AG20443 (cell line): ENCODE measurements at regions not wholly inside any gene's neighbourhood (a gene's known extent, or its start where the extent isn't known, plus 50 kb on each side); places are given as distances from the start of the nearest gene placed in this dataset.

ENCODE experiments used
- DNase-seq: peaks from one replicate; pipeline ENCODE4 v3.0.0; 2012; ENCODE audit warnings: low spot score, mixed read lengths

DNA sequence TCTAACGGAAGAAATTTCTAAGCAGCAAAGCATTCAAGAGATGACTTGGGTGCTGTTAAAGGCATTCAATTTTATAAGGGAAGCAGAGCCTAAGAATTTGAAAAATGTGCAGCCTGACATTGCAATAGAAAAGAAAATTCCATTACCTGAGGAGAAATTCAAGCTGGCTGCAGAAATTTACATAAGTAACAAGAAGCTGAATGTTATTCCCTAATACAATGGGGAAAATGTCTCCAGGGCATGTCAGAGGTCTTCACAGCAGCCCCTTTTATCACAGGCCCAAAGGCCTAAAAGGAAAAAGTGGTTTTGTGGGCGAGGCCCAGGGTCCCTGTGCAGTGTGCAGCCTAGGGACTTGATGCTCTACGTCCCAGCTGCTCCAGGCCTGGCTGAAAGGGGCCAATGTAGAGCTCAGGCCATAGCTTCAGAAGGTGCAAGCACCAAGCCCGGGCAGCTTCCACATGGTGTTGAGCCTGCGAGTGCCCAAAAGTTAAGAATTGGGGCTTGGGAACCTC is 306.7 kb downstream of the RDH14 start:
- no peak for DNase-seq

DNA sequence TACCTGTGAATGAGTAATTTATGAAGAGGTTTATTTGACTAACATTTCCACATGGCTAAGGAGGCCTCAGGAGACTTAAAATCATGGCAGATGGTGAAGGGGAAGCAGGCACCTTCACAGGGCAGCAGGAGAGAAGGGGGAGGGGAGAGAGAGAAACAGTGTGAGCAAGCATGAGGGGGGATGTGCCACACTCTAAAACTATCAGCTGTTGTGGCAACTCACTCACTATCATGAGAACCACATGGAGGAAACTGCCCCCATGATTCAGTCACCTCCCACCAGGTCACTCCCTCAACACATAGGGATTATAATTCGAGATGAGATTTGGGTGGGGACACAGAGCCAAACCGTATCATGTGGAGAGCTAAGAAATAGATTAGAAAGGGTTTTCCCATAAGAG is 309.0 kb downstream of the RDH14 start:
- DNase-seq = no peak

DNA sequence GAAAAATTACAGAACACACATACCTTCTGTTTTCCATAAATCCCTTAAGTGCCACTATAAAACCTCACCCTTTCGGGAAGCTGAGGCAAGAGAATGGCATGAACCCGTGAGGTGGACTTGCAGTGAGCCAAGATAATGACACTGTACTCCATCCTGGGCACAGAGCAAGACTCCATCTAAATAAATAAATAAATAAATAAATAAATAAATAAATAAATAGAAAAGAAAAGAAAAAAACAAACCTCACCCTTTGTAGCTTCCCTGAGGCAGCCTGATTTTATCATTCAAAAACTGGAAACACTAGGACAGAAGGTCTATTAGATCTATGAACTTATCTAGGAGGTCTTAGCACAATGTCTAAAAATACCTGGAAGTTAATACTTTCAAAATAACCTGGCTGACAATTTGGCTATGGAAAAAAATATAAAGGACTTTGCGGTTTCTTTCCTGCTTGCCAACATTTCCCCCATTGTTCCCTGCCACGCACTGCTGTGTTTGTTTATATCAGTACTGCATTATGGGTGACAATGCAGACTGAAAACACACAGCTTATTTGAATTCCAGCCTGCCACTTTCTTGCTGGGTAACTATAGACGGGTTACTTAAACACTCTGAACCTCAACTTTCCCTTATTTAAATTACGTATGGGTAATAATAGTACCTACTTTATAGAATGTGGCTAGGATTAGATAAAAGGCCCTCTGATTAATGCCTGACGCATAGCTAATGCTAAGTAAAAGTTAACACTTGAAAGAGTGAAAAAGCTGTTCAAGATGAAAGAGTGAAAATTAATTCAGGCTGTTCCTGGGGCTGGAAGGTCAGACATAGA is 313.0 kb downstream of the RDH14 start:
- DNase-seq = no peak

DNA sequence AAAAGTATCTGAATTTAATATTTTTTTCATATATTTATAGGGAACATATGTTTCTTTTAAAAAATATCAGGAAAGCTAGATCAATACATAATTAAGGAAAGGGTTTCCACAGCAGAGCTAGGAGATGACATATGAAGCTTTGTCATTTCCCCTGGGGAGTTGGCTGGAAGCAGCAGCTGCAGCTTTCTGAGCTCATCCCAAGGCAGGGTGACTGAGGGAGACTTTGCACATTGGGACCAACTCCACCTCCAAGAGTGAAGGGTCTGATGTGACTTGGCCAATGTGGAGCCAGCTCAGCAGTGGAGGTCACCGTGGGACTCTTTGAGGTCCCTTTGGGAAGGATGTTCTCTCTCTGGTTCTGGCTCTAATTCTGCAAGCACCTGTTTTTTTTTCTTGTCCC is 315.1 kb downstream of the RDH14 start:
- no peak for DNase-seq

DNA sequence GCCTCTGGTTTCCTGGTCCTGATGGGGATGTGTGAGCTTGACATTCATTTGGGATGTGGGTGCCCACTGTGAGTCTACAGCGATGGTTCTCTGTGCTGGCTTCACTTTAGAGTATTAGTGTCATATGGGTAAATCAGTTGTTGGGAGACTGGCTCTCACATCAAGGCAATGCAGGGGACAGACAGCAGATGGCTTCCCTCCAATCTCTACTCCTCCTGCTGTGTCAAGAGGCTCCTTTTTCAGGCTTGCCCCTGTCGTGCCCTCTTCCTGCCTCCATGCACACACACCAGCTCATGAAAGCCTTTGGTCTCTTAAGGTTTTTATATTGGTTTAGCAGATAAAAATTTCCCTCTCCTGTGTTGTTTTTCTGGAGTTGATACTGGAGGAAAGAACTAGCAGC is 315.6 kb downstream of the RDH14 start:
- no peak for DNase-seq

DNA sequence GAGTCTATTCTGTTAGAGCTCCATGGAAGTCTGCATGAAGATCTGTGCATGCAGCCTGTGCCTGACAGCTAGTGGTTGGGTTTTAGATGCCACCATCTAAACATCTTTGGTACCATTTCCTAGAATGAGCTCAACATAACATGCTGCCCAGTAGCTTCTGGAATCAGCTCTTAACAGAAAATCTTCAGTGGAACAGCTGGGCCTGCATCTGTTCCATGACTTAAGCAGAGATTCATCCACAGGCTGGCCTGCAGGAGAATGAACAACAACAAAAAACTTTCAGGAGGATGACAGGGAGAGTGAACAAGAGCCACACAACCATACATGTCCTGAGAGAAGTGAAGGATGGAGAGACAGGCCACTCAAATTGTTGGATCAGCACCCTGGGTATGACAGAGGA is 316.6 kb downstream of the RDH14 start:
- no peak for DNase-seq

DNA sequence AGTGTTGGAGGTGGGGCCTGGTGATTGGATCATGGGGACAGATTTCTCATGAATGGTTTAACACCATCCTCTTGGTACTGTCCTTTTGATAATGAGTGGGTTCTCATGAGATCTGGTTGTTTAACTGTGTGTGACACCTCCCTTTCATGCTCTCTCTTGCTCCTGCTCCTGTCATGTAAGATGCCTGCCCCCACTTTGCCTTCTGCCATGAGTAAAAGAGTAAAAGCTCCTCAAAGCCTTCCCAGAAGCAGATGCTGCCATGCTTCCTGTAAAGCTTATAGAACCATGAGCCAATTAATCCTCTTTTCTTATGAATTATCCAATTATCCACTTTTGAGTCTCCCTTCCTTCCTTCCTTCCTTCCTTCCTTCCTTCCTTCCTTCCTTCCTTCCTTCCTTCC is 317.7 kb downstream of the RDH14 start:
- no peak for DNase-seq

DNA sequence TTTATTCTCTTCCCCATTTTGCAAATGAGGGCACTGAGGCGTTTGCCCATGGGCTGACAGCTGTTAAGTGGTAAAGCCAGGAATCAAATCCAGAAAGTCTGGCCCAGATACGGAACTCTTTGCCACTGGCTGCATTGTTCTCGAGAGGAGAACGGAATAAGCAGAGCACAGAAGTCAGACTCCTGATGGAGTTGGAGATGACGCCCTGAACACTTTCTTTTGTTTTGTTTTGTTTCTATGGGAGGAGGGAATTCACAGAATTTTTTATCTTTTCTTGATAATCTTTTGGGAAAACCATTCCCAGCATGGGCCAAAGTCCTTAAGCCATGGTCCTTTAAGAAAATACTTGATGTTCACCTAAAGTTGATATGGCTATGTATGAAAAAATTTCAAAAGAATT is 322.2 kb downstream of the RDH14 start:
- DNase-seq = peak; percentile 9

DNA sequence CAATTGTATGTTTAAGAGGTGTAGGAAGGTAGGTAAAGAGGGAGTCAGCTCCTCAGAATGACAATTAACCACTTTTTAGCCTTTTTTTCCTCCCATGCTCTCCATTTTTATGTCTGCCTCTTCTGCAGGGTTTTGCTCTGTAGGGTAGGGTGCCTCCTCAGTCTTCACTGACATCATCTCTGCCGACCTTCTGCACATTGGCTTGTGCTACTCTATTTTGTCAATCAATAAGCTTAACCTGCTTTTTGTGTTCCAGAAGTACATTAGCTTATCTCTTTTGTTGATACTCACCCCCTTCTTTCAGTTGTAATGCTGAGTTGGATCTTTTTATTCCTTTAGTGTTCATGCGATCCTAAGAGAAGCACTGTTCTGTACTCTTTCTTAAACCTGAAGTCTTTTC is 323.2 kb downstream of the RDH14 start:
- no peak for DNase-seq

DNA sequence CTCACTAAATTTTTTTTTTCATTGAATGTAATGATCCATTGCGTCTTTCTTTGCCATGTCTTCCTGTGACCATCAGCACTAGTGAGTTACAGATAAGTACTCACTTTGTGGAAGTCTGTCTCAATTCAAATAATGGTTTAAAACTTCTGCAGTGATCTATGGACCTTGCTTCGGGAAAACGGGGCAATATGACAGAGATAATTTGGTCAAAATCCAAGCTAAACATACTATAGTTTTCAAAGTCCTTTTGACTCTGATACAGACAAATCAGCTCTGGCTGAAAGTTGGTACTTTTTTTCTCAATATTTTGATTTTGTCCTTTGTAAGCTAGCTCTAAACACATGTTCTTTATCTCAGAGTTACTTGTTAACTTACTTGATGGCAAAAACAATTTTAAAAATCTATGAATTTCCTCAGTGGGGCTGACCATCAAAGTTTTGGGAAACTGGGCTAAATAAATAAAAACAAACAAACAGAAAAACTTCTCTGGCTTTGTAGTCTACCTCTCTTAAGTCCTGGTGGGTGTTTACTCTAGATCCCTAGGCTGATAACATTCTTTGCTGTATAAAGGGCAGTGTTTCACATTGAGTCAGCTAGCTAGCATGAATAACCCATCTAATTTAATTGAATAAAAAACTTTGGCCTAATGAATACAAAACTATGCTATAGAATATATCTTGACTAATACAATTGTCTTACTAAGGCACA is 327.6 kb downstream of the RDH14 start:
- DNase-seq = no peak

DNA sequence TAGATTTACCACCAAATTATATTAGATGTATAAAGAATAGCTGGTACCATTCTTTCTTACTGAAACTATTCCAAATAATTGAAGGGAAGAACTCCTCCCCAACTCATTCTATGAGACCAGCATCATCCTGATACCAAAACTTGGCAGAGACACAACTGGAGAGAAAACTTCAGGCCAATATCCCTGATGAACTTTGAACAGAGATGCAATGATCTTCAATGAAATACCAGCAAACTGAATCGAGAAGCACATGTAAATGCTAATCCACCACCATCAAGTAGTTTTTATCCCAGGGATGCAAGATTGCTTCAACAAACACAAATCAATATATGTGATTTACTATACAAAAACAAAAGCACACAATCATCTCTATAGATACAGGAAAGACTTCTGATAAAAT is 329.8 kb downstream of the RDH14 start:
- no peak for DNase-seq

DNA sequence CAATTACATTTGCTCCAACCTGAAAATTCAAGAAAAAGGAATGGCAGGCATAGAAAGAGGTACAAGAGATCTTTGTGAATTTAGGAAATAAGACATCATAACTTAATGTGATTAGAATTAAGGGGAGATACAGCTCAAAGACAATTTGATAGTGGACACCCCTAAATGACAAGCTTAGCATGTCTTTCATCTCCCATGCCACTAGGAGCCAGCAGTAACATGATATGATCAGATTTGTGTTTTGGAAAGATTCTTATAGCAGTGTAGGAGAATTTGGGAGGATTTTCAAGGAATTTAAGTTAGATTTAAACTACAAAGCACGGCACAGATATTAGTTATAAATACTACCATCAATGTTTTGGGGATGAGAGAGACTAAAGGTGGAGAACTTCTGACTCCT is 340.8 kb downstream of the RDH14 start:
- no peak for DNase-seq

DNA sequence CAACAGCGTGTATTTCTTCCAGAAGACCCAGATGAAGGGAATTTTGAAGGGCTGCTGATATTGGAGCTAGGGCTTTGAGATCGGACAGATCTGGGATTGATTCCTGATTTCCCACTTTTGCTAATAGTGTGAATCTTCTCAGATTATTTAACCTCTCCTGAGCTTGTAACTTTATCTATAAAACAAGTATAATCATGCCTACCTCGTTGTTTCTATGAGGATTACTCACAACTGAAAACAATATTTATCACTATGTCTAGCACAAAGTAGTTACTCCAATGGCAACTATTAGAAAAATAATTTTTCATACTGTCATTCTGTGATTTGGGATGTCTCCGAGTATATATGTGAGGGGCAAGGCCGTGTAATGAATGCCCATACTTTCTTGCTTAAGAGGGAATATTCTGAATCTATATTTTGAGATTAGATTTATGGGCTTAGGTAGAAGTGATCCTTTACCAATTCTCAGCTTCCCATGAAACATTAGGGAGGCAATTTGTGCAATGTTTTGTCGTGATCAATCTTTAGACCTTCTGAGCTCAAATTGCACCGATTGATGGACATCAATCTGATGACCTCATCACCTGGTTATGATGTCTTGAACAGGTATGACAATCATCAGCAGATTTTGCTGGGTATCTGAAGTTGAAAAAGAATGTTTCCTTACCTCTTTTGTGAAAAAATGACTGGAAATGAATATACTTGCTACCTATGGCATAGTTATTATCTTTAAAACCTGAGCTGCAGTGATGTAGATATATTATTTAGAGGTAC is 339.9 kb downstream of the KCNS3 start:
- no peak for DNase-seq

DNA sequence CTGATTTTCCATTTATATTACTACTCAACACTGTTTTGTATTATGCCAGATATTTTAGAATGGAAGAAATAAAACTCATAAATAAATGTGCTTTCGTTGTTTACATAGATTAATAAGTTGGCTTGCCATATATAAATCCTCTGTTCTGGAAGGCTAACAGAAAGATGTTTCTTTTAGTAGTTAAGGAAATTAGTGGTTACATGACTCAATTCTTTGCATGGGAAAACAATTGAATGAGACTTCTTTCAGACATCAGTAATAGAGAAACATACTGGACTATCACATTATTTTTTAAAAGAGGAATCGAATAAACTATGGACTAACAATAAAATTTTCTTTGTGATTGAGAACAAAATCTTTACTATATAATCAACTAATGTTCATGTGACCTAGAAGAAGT is 336.5 kb downstream of the KCNS3 start:
- DNase-seq = no peak

DNA sequence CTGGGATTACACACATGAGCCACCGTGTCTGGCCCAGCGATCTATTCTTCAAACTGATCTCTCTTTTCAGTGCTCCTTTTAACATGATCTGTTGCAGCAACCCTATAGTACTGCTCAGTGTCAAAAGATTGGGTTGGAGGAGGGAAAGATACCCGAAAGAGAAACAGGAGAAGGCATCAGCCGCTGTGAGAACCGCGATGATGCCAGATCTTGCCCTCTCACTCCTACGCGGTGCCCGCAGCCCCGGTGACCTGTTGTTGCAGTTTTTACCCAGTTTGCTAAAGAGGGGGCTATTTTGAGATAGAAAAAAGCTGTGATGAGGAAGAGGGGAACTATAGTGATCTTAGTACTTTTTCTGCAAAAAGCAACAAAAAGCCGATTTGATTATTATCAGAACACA is 335.5 kb downstream of the KCNS3 start:
- no peak for DNase-seq

DNA sequence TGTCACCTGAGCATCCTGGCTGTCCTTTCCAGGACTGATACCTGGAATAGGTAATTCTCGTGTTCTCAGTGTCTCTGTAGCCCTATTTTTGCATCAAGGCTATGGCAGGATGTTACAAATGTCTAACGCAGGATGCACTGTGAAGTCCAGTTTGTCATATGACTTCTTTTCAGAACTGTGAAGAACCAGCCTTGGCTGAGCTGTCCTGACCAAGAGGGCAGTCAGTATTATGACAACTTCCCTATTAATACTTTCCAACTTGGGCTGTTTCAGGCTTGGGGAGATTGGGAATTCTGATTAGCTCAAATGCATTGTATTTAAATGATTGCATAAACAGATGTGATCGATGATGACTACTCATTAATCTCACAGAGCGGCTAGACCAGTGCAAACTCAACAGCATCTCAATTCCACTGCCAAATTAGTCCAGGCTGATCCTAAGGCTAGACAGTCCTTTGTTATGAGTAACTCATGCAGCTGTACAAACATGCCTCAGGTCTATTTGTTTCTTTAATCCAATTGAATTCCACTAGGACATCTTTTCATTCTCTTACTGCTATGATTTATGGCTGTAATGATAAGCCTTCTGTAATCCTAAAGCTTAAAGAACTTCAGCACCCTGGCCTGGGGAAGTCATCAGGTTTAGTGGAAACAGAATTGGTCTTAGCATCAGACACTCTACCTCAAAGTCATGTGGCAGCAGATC is 331.6 kb downstream of the KCNS3 start:
- peak; percentile 21 for DNase-seq

DNA sequence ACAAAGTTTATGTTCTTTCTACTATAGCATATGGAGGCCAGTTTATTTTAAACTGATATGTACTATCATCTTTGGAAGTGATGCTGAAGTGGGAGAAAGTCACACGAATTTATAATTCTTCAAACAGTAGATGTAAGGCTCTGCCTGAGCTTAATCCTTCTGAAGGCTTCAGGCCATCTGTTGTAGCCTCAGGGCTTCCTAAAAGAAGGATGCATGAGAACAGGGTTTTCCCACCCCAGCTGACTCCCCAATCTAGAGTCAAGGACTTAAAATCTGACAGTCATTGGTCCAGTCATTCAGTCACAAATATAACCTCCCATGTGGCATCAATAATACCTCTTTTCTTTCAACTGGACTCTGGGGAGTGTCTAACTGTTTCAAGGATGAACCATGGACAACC is 330.5 kb downstream of the KCNS3 start:
- DNase-seq = no peak

DNA sequence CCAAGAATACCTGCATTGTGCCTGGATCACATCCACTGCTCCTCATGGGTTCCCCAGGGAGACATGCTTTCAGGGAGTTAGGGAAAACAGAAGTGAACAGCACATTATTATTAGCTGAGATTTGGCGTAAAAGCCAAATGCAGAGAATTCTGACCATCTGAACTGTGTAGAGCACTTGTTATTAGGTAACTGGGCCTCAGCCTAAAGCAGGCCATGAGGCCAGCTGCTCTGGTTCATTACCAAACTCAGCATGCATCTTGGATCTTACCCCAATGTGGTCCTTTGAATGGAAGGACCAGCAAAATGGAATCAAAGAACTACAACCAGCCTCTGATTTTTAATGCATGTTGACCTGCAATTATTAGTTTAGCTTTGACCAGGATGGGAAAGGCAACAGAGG is 322.3 kb downstream of the KCNS3 start:
- no peak for DNase-seq

DNA sequence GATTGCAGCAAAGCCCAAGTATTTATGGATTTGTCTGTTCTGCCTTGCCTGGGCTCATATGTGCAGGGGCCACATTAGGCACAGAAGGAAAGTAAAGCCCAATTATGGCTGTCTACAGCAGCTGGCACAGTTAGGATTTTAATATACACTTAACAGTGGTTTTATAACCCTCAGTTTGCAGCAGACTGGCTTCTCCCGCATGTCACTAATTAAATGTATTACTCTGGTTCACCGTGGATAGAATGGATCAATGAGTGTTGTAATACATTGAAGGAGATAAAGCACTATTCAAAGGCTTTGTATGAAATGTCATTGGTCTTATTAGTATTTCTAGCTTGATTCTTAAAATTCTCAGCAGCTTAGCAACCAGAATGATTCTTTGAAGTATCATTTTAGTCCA is 320.2 kb downstream of the KCNS3 start:
- no peak for DNase-seq

DNA sequence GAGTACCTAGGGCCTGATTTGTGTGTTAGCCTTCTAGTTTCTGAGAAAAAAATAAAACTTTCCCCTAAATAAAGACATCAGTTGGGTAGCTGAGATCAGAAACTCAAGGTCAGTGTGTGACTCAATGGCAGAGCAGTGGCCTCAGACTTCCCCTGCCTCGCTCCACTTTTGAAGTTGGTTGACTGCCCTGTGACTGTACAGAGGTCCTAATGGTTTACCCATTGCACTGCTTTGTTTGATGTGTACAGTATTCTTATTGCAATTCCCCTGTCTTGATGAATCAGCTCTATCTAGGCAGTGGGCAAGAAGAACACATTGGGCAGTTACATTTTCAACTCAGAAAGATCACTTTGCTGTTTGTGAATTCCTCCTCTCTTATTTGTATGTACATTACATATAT is 315.7 kb downstream of the KCNS3 start:
- no peak for DNase-seq

DNA sequence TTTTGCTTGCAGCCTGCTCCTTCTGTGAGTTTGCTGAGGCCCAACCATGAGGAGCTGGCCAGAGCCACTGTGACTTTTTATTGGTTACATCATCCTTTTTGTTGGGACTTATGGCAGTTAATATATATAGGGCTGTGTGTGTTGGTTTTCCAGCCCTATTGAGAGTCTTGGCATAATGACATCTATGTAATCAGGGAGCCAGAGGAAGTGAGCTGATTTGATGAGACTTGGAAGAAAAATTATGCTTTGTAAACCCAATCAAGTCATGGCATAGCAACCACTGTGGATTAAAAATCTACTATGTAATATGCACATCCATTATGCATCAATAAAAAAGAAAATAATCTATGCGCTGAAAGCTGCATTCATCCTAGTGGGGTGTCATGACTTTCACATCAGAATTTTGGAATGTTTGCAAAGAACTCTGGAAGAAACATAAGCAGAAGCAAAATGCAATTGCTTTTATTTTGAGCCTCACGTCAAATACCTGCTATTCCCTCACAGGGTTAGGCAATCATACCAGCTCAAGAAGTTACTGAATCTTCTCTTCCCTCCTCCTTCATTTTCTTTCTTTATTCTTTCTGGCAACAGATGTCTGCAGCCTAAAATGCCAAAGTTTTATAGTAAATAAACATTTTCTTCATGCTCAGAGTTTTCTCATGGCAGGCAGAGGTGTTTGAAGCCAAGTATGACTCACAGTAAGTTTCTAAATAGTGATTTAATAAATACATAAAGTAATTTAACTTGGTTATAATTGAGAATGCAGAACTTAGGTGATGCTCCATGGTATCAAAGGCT is 308.5 kb downstream of the KCNS3 start:
- DNase-seq = no peak
